Prostate gland (tissue), 2 donors: ENCODE measurements at regions not wholly inside any gene's neighbourhood (a gene's known extent, or its start where the extent isn't known, plus 50 kb on each side); places are given as distances from the start of the nearest gene placed in this dataset.

Experiments
- DNase-seq: peaks from one replicate; pipeline ENCODE4 v3.0.0-alpha.2; 2019; ENCODE audit warnings: low spot score
- H3K27ac ChIP-seq, 2 donors: fragments of 200-600 bp; sonication (generic); 2 replicates each; pipeline ENCODE4 v1.5.1; 2017 to 2019
- H3K27me3 ChIP-seq: fragments of 200-600 bp; sonication (generic); replicated peaks from 2 replicates; pipeline ENCODE4 v1.5.1; 2019; ENCODE audit not compliant: insufficient read depth
- H3K36me3 ChIP-seq, 2 donors: fragments of 200-600 bp; sonication (generic); 1 replicate in 1 of 2; 2 replicates in 1 of 2; pipeline versions ENCODE4 v1.5.1 to v1.8.1; 2017 to 2019
- H3K4me1 ChIP-seq: fragments of 200-600 bp; sonication (generic); replicated peaks from 2 replicates; pipeline ENCODE4 v1.5.1; 2019
- H3K4me3 ChIP-seq, 2 donors: fragments of 200-600 bp; sonication (generic); 2 replicates each; pipeline ENCODE4 v1.5.1; 2017 to 2019
- H3K9me3 ChIP-seq: fragments of 200-600 bp; sonication (generic); 2 replicates; pipeline ENCODE4 v1.5.1; 2017
- CTCF ChIP-seq, 4 experiments: fragments of 200-600 bp in 2 of 4; fragments of 450-650 bp in 2 of 4; sonication (generic) in 2 of 4; IDR thresholded peaks; 1 replicate in 3 of 4; 2 replicates in 1 of 4; pipeline ENCODE4 v1.5.1; 2016 to 2019; ENCODE audit warnings: antibody characterized with exemption in 4 of 4, mild to moderate bottlenecking in 2 of 4, moderate library complexity in 2 of 4
- POLR2A ChIP-seq: fragments of 450-650 bp; IDR thresholded peaks from one replicate; pipeline ENCODE4 v1.6.1; 2016; ENCODE audit warnings: antibody characterized with exemption, mild to moderate bottlenecking
- POLR2AphosphoS5 ChIP-seq: sonication (generic); formaldehyde crosslinking; IDR thresholded peaks from one replicate; pipeline ENCODE4 v1.6.1; 2017; ENCODE audit warnings: antibody characterized with exemption
- WGBS: methylation state at CpG from one replicate; pipeline ENCODE4 v1.1.5; 2018; 5-methylcytosine and 5-hydroxymethylcytosine counted together
- intact Hi-C: fragments of 100-400 bp; cut with DNase I; formaldehyde crosslinking; loops from one replicate; pipeline ENCODE4 v1.14.2; 2022

GRCh38 chr2:146271131-146271831 is 1573.5 kb upstream of the ACVR2A start:
- H3K36me3 ChIP-seq = no peaks in the 10 kb centered on the region
- TF ChIP-seq POLR2A (no peak), CTCF (IDR thresholded peaks at IDR 0.05) (no peak), POLR2AphosphoS5 (no peak)
- intact Hi-C loops = no loop called here
- H3K27me3 ChIP-seq = no peaks in the 10 kb centered on the region
- no peak for DNase-seq
- H3K4me1 ChIP-seq = no peaks in the 10 kb centered on the region
- no peaks in the 10 kb centered on the region for H3K9me3 ChIP-seq
- H3K27ac ChIP-seq = no peak overlapping the region
- H3K4me3 ChIP-seq = no peak overlapping the region

- Histone ChIP-seq H3K27ac (no peak overlapping the region), H3K4me1 (no peaks in the 10 kb centered on the region), H3K36me3 (no peaks in the 10 kb centered on the region), H3K9me3 (no peaks in the 10 kb centered on the region), H3K27me3 (no peaks in the 10 kb centered on the region), H3K4me3 (no peak overlapping the region)
- TF ChIP-seq POLR2A = no peak
- no peak for TF ChIP-seq CTCF (IDR thresholded peaks at IDR 0.05)
- no peak for TF ChIP-seq POLR2AphosphoS5
- intact Hi-C loops = no loop called here
- no peak for DNase-seq
Observed at GRCh38 chr2:146270618-146271017, 1574.2 kb upstream of the ACVR2A start.

GRCh38 chr2:146267093-146267492 is 1577.7 kb upstream of the ACVR2A start:
- intact Hi-C loops = no loop called here
- TF ChIP-seq POLR2A = no peak
- no peak for TF ChIP-seq POLR2AphosphoS5
- TF ChIP-seq CTCF (IDR thresholded peaks at IDR 0.05) = no peak
- Histone ChIP-seq H3K4me1 (no peaks in the 10 kb centered on the region), H3K9me3 (no peaks in the 10 kb centered on the region), H3K4me3 (no peak overlapping the region), H3K27ac (no peak overlapping the region), H3K27me3 (no peaks in the 10 kb centered on the region), H3K36me3 (no peaks in the 10 kb centered on the region)
- no peak for DNase-seq

- no peak for TF ChIP-seq POLR2AphosphoS5
- no peak for TF ChIP-seq POLR2A
- H3K27me3 ChIP-seq = no peaks in the 10 kb centered on the region
- H3K36me3 ChIP-seq = no peaks in the 10 kb centered on the region
- DNase-seq = no peak
- no peaks in the 10 kb centered on the region for H3K9me3 ChIP-seq
- 48% methylated on average over 6 of the region's 6 CpGs for WGBS
- H3K4me3 ChIP-seq = no peak overlapping the region
- intact Hi-C loops = no loop called here
- no peaks in the 10 kb centered on the region for H3K4me1 ChIP-seq
- no peak overlapping the region for H3K27ac ChIP-seq
Observed at GRCh38 chr2:146265656-146266055, 1579.2 kb upstream of the ACVR2A start.

- no peak for DNase-seq
- 70% methylated on average over 4 of the region's 4 CpGs for WGBS
- intact Hi-C loops = no loop called here
- TF ChIP-seq POLR2AphosphoS5 = no peak
- TF ChIP-seq POLR2A = no peak
- no peak for TF ChIP-seq CTCF (IDR thresholded peaks at IDR 0.05)
- Histone ChIP-seq H3K9me3 (no peaks in the 10 kb centered on the region), H3K36me3 (no peaks in the 10 kb centered on the region), H3K27ac (no peak overlapping the region), H3K27me3 (no peaks in the 10 kb centered on the region), H3K4me1 (no peaks in the 10 kb centered on the region), H3K4me3 (no peak overlapping the region)
Observed at GRCh38 chr2:146262606-146263005, 1582.2 kb upstream of the ACVR2A start.
